ENCODE measurements at regions not wholly inside any gene's neighbourhood (a gene's known extent, or its start where the extent isn't known, plus 50 kb on each side); places are given as distances from the start of the nearest gene placed in this dataset.

DNA sequence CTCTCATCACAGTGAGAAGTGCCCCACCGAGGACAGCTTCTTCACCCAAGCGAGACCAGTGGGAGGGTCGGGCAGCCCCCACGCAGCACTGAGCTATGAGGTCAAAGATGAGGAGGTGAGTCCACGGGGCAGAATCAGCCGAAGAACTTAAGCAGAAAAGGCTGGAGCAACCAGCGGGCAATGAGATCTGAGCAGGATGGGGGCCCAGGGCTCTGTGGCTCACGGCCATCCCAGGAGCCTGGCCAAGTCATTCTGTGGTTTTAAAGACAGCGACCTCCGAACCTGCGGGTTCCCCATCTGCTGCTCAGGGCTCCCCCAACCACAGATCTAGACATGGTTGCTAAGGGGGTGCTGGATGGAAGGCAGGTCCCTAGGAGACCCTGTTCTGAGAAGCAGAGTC is 202.6 kb downstream of the RBFOX3 start:
- Histone ChIP-seq H2AFZ (ENCODE audit: low read length) (no peak overlapping the region), H4K20me1 (ENCODE audit: insufficient read depth, low read length) (no peaks in the 10 kb centered on the region; the same call in 1 of the 2 replicates), H3K9ac (ENCODE audit: insufficient read depth, low read depth, low read length) (no peak overlapping the region), H3K79me2 (ENCODE audit: insufficient read depth, low read length) (no peaks in the 10 kb centered on the region), H3K4me1 (ENCODE audit: insufficient read depth, low read length) (no peaks in the 10 kb centered on the region), H3K9me3 (ENCODE audit: low read length) (no peaks in the 10 kb centered on the region), H3K4me2 (ENCODE audit: low read depth, low read length) (no peak overlapping the region), H3K36me3 (replicated peaks in 1 of 2; ENCODE audit: control insufficient read depth in 1 of 2, insufficient read depth in 2 of 2, low read length in 2 of 2) (no peaks in the 10 kb centered on the region), H3K4me3 (replicated peaks in 1 of 3; ENCODE audit: insufficient read depth in 1 of 3, low read depth in 2 of 3, low read length in 3 of 3) (no peak overlapping the region), H3K27me3 (ENCODE audit: control insufficient read depth in 1 of 2, insufficient read depth in 2 of 2, low read length in 2 of 2) (peaks cover 26 to 89% of the 10 kb centered on the region in 2 experiments), H3K27ac (ENCODE audit: extremely low read length, insufficient read depth, low read length) (no peak overlapping the region)
- ChIA-PET POLR2A (no interaction called here), CTCF (ENCODE audit: low intra/inter-chr PET ratio, low total read pairs) (no interaction called here)
- 4% methylated on average over 11 of the region's 11 CpGs for WGBS (ENCODE audit: low lambda C conversion rate)
- no peak for TF ChIP-seq ZNF720 (CRISPR knock-in tag; IDR thresholded peaks at IDR 0.05)
- TF ChIP-seq STAT5B (CRISPR knock-in tag; IDR thresholded peaks at IDR 0.05) = no peak
- in situ Hi-C loops (cut with HindIII; ENCODE audit: extremely low pct_ligation_motif_present, low pct_unique_long_range_greater_than_20kb) (loop anchor here (10.0 kb wide), 1 partner anchor 297 kb away; no protein-coding TSS in a partner anchor), intact Hi-C loops (cut with micrococcal nuclease; ENCODE audit: unreplicated experiment) (no loop called here)
- ATAC-seq (no peak), FAIRE-seq (no peak), DNase-seq (ENCODE audit: low spot score) (no peak)
- BruUV-seq (replicated peaks) = no TSS peak

DNA sequence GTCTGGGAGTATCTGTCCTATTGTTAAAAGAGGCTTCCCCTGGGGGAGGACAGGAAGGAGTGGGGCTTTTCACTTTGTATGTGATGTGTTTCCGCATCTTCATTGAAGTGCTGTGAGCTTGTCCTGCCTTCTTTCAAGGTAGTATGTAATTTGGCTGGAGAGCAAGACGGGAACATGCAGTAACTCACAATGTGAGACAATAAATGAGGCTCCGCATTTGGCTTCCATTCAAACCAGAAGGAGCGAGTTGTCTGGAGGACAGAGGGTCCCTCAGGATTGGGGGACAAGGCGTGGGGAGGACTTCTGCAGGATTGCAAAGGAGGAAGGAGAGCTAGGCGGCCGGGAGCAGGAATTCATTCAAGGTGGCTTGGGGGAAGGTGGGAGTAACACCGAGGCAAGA is 203.5 kb downstream of the RBFOX3 start:
- 24% methylated on average over 8 of the region's 8 CpGs for WGBS (ENCODE audit: low lambda C conversion rate)
- Histone ChIP-seq H3K9me3 (ENCODE audit: low read length) (no peaks in the 10 kb centered on the region), H2AFZ (ENCODE audit: low read length) (no peak overlapping the region), H4K20me1 (ENCODE audit: insufficient read depth, low read length) (no peaks in the 10 kb centered on the region; the same call in 1 of the 2 replicates), H3K36me3 (replicated peaks in 1 of 2; ENCODE audit: control insufficient read depth in 1 of 2, insufficient read depth in 2 of 2, low read length in 2 of 2) (no peaks in the 10 kb centered on the region), H3K4me3 (replicated peaks in 1 of 3; ENCODE audit: insufficient read depth in 1 of 3, low read depth in 2 of 3, low read length in 3 of 3) (no peak overlapping the region), H3K4me1 (ENCODE audit: insufficient read depth, low read length) (no peaks in the 10 kb centered on the region), H3K27ac (ENCODE audit: extremely low read length, insufficient read depth, low read length) (no peak overlapping the region), H3K9ac (ENCODE audit: insufficient read depth, low read depth, low read length) (no peak overlapping the region), H3K4me2 (ENCODE audit: low read depth, low read length) (no peak overlapping the region), H3K79me2 (ENCODE audit: insufficient read depth, low read length) (no peaks in the 10 kb centered on the region), H3K27me3 (ENCODE audit: control insufficient read depth in 1 of 2, insufficient read depth in 2 of 2, low read length in 2 of 2) (peaks cover 29 to 90% of the 10 kb centered on the region in 2 experiments)
- ChIA-PET CTCF (ENCODE audit: low intra/inter-chr PET ratio, low total read pairs) (no interaction called here), POLR2A (no interaction called here)
- intact Hi-C loops (cut with micrococcal nuclease; ENCODE audit: unreplicated experiment) = no loop called here
- TF ChIP-seq, protein P1, sequence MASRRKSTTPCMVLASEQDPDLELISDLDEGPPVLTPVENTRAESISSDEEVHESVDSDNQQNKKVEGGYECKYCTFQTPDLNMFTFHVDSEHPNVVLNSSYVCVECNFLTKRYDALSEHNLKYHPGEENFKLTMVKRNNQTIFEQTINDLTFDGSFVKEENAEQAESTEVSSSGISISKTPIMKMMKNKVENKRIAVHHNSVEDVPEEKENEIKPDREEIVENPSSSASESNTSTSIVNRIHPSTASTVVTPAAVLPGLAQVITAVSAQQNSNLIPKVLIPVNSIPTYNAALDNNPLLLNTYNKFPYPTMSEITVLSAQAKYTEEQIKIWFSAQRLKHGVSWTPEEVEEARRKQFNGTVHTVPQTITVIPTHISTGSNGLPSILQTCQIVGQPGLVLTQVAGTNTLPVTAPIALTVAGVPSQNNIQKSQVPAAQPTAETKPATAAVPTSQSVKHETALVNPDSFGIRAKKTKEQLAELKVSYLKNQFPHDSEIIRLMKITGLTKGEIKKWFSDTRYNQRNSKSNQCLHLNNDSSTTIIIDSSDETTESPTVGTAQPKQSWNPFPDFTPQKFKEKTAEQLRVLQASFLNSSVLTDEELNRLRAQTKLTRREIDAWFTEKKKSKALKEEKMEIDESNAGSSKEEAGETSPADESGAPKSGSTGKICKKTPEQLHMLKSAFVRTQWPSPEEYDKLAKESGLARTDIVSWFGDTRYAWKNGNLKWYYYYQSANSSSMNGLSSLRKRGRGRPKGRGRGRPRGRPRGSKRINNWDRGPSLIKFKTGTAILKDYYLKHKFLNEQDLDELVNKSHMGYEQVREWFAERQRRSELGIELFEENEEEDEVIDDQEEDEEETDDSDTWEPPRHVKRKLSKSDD (CRISPR knock-in tag; IDR thresholded peaks at IDR 0.05; ENCODE audit: low read depth) = no peak
- no peak for TF ChIP-seq ZBTB21 (CRISPR knock-in tag; IDR thresholded peaks at IDR 0.05)
- no peak for TF ChIP-seq ZSCAN21 (CRISPR knock-in tag; IDR thresholded peaks at IDR 0.05; ENCODE audit: borderline replicate concordance)
- no peak for TF ChIP-seq ZNF235 (CRISPR knock-in tag; IDR thresholded peaks at IDR 0.05; ENCODE audit: borderline replicate concordance)
- no peak for TF ChIP-seq ZFP36 (IDR thresholded peaks at IDR 0.05; ENCODE audit: borderline replicate concordance, low read depth, low read length, partially characterized antibody)
- no peak for TF ChIP-seq DR1 (CRISPR knock-in tag; IDR thresholded peaks at IDR 0.05)
- no peak for TF ChIP-seq HDAC6 (IDR thresholded peaks at IDR 0.05; ENCODE audit: low read depth, low read length)
- DNase-seq (ENCODE audit: low spot score) = no peak
- BruUV-seq (replicated peaks) = no TSS peak
- no peak for ATAC-seq
- in situ Hi-C loops (cut with HindIII; ENCODE audit: extremely low pct_ligation_motif_present, low pct_unique_long_range_greater_than_20kb) = loop anchor here (10.0 kb wide), 1 partner anchor 297 kb away; no protein-coding TSS in a partner anchor
- FAIRE-seq = no peak

All from HepG2 (cell line).